T47D (cell line): ENCODE measurements at regions not wholly inside any gene's neighbourhood (a gene's known extent, or its start where the extent isn't known, plus 50 kb on each side); places are given as distances from the start of the nearest gene placed in this dataset.
"Not testable (repeated sequence)": the region's sequence is repeated elsewhere in the genome, so short reads cannot be mapped to it uniquely, and the experiment has no call there.

Experiments
- DNase-seq, 2 experiments: peaks; one replicate each; pipeline versions ENCODE4 v3.0.0 to v3.0.0-alpha.2; 2011 to 2012; ENCODE audit warnings: low read depth in 1 of 2, low spot score in 1 of 2
- JUND ChIP-seq: IDR thresholded peaks from 2 replicates; pipeline ENCODE4 v1.6.1; 2012; ENCODE audit warnings: low read depth
- in situ Hi-C: cut with HindIII; loops from 2 replicates; pipeline ENCODE4 v1.10.0; 2016; ENCODE audit warnings: low sequenced_read_pairs, low pct_unique_long_range_greater_than_20kb

DNA sequence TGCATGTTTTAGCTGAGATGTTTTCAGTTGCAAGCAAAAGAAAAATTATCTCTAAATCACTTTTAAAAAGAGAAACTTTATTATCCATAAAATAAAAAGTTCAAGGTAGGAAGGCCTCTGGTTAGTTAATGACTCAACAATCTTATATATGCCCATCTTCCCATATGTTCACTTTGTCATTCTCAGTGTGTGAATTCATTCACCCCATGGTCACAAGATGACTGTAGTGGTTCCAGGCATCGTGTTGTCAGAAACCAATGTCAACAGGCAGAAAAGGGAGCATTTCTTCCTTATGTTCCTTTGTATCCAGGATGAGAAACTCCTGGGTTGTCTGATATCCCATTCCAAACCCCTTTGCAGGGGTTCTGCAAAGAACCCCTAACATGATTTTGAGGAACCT lies 119.9 kb upstream of the RAP2B start:
- DNase-seq: no peak
- TF ChIP-seq JUND: no peak
- in situ Hi-C loops: loop anchor here (25.0 kb wide), 1 partner anchor 245 kb away; no protein-coding TSS in a partner anchor

DNA sequence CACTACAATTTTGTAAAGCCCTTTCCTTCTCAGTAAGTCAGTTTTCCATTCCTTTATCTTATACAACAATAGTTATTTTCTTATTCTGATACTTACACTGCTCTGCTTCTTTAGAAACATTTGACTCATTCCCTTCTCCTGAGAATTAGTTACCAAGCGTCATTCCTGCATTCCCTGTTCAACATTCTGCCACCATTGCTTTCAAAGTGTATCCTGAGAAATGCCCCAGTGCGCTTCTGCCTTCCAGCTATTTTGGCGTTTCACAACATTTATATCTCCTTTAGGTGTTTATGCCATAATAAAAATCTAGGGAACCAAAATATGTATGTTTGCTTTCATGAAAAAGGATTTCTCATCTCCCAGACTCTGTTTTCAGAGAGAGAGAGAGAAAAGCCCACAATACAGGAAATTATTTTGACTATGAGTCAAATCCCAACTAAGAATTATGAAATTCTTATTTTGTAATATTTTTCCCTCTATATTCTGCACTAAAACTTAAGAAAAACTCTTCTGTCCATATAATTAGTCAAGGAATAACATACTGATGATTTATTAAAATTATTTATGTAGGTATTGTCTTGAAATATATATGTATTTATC lies 118.2 kb upstream of the RAP2B start:
- TF ChIP-seq JUND: no peak
- in situ Hi-C loops: loop anchor here (25.0 kb wide), 1 partner anchor 243 kb away; no protein-coding TSS in a partner anchor
- DNase-seq: no peak

- no peak for DNase-seq
- in situ Hi-C loops: loop anchor here (25.0 kb wide), 1 partner anchor 242 kb away; no protein-coding TSS in a partner anchor
- TF ChIP-seq JUND: no peak
Observed at GRCh38 chr3:153045150-153045549, 116.9 kb upstream of the RAP2B start.

GRCh38 chr3:153050978-153051377 lies 111.0 kb upstream of the RAP2B start:
- no peak for TF ChIP-seq JUND
- DNase-seq: no peak
- in situ Hi-C loops: loop anchor here (25.0 kb wide), 1 partner anchor 536 kb away; no protein-coding TSS in a partner anchor

DNA sequence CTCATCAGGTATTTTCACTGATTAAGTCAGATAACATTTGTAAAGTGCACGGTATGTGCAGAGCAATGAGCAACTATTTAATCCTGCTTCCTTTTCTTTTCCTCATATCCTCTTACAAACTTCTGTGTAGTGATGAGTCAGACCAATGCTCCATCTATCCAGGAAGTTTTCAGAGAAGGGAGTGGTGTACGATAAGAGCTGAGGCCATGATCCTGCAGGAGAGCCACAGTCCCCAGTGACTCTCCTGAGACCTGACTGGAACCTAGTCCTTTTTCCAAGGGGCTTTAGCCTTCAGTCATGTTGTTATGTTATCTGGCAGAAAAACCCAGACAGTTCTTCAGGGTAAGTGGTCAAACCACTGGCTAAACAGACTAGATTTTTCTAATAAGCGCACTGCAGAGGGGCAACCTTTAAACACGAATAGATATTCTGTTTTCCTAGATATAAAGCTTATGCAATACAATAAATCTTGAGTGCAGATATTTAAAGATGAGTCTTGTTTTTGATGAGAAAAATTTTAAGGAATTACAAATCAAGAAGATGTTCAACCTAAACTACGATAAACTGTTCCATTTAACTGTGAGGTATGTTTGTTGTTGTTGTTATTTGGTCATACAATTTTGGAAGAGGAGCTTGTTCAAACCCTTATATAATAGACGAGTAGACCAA lies 110.5 kb upstream of the RAP2B start:
- DNase-seq: no peak
- in situ Hi-C loops: loop anchor here (25.0 kb wide), 1 partner anchor 536 kb away; no protein-coding TSS in a partner anchor
- TF ChIP-seq JUND: no peak

DNA sequence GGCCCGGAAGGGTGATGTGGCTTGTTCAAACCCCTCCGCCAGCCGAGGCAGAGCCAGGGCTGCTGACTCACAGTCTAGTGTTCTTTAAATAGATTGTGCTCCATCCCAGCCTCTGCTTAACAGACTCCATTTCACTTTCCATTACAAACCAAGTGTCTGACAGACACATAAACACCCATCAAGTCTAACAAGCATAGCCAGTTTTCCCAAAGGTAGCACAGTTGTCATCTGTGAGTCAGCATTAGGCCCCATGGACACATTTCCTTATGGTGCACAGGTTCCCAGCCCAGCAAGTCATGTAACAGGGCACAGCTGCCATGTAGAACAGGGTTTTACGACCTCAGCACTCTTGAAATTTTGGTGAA lies 109.9 kb upstream of the RAP2B start:
- in situ Hi-C loops: loop anchor here (25.0 kb wide), 1 partner anchor 535 kb away; no protein-coding TSS in a partner anchor
- peak in 1 of 2 experiments; percentile 86 for DNase-seq

GRCh38 chr3:153055217-153055616 lies 106.8 kb upstream of the RAP2B start:
- in situ Hi-C loops: loop anchor here (25.0 kb wide), 1 partner anchor 532 kb away; no protein-coding TSS in a partner anchor
- DNase-seq: no peak
- TF ChIP-seq JUND: no peak

More for the DNA sequence above, 109.9 kb upstream of the RAP2B start:
- TF ChIP-seq JUND: no peak

GRCh38 chr3:153055779-153056178 lies 106.2 kb upstream of the RAP2B start:
- TF ChIP-seq JUND: no peak
- DNase-seq: no peak
- in situ Hi-C loops: loop anchor here (25.0 kb wide), 1 partner anchor 532 kb away; no protein-coding TSS in a partner anchor

DNA sequence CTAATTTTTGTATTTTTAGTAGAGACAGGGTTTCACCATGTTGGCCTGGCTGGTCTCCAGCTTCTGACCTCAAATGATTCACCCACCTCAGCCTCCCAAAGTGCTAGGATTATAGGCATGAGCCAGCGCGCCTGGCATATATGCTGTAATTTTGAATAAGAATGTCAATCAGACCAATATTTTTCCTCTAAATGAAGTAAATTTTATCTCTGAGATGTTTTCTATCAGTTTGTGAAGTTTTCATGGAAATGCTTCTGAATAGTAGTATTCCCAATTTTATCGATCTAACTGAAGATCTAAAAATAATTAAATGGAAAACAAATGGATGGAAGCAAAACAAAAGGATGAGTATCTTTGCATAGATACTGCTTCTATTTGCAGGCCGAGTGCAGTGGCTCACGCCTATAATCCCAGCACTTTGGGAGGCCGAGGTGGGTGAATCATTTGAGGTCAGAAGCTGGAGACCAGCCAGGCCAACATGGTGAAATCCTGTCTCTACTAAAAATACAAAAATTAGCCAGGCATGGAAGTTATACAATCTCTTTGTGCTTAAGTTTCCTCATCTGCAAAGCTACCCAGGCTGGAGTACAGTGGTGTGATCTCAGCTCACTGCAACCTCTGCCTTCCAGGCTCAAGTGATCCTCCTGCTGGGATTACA lies 103.9 kb upstream of the RAP2B start:
- in situ Hi-C loops: loop anchor here (25.0 kb wide), 1 partner anchor 529 kb away; no protein-coding TSS in a partner anchor
- not testable (repeated sequence) for DNase-seq

DNA sequence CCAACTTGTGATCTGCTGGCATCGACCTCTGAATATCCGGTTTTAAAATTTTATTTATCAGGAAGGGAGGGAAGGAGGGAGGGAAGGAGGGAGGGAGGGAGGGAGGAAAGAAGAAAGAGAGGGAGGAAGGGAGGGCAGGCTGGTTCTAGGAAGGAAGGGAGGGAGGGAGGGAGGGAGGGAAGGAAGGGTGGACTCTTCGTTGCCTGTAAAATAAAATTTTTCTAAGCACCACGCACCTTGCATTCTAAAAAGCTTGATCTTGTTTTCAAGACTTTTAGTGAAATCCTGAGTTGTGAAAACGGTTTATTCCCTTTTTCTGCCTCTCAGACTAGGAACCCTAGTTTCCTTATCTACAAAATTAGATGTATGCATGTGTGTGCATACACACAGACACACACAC lies 101.7 kb upstream of the RAP2B start:
- DNase-seq: no peak
- in situ Hi-C loops: loop anchor here (25.0 kb wide), 1 partner anchor 527 kb away; no protein-coding TSS in a partner anchor
- no peak for TF ChIP-seq JUND

GRCh38 chr3:153061938-153062528 lies 100.0 kb upstream of the RAP2B start:
- TF ChIP-seq JUND: no peak
- no peak for DNase-seq
- in situ Hi-C loops: loop anchor here (25.0 kb wide), 1 partner anchor 525 kb away; no protein-coding TSS in a partner anchor

GRCh38 chr3:153063337-153063736 lies 98.7 kb upstream of the RAP2B start:
- no peak for DNase-seq
- in situ Hi-C loops: loop anchor here (25.0 kb wide), 1 partner anchor 524 kb away; no protein-coding TSS in a partner anchor
- no peak for TF ChIP-seq JUND
